ENCODE measurements at regions not wholly inside any gene's neighbourhood (a gene's known extent, or its start where the extent isn't known, plus 50 kb on each side); places are given as distances from the start of the nearest gene placed in this dataset.

DNA sequence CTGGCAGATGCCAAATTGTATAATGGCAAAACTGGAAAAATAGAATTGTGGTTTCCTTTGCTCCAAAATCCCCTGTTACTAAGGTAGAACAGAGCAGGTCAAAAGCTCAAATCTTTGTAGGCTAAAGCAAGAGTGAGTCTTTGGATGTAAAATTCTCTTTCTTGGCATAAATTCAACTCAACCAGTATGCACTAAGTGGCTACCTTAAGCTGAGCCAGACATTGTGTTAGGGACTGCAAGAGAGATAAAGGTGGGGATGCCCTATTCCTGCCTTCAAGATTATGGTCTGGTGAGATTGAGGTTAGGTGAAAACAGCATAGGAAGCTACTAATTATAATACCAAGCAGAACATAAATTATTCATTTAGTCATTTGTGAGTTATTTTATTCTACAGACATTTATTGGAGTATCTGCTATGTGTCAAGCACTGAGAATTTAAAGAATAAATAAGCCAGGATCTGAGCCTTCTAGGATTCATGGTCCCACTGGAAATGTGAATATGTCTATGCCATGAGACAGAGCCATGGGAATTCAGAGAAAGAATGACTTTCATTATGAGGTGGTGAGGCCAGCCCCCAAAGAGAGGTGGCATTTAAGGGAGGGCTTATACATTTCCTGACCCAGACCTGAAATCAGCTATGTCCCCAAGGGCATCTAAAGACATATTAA lies 198.0 kb upstream of the NCKAP5 start:
- Histone ChIP-seq H2AK5ac (ENCODE audit: insufficient read length, low read length) (no peak overlapping the region), H2BK20ac (ENCODE audit: low read depth, low read length, poor library complexity, severe bottlenecking) (no peak overlapping the region), H3K14ac (ENCODE audit: insufficient read depth, low read length) (no peak overlapping the region), H3K23me2 (ENCODE audit: insufficient read length, low read depth, low read length, poor library complexity, severe bottlenecking) (no peaks in the 10 kb centered on the region), H3K4ac (ENCODE audit: low read depth, low read length) (no peak overlapping the region), H2BK120ac (ENCODE audit: low read depth, low read length, poor library complexity, severe bottlenecking) (no peak overlapping the region), H4K8ac (replicated peaks; ENCODE audit: insufficient read length, low read depth, low read length) (no peak overlapping the region), H2BK15ac (ENCODE audit: low read depth, low read length) (no peak overlapping the region), H4K20me1 (ENCODE audit: control insufficient read depth, insufficient read depth, insufficient read length) (no peaks in the 10 kb centered on the region), H3K9ac (ENCODE audit: extremely low read depth, insufficient read length, low read length) (no peak overlapping the region), H3K79me1 (ENCODE audit: insufficient read depth, low read depth, low read length, poor library complexity, severe bottlenecking) (no peaks in the 10 kb centered on the region), H4K5ac (ENCODE audit: insufficient read length, low read depth, low read length) (no peak overlapping the region), H3K79me2 (ENCODE audit: insufficient read depth, low read length) (no peaks in the 10 kb centered on the region), H4K91ac (ENCODE audit: insufficient read length, low read depth, low read length) (no peak overlapping the region), H2AFZ (ENCODE audit: low read length) (no peak overlapping the region), H3T11ph (ENCODE audit: low read length) (no peak overlapping the region), H2BK12ac (ENCODE audit: insufficient read length, low read depth, low read length) (no peak overlapping the region), H3K4me2 (ENCODE audit: insufficient read depth, insufficient read length, low read length) (no peak overlapping the region), H3K23ac (ENCODE audit: insufficient read length, low read depth, low read length) (no peak overlapping the region), H3K27me3 (ENCODE audit: insufficient read depth, low read length) (no peaks in the 10 kb centered on the region), H3K56ac (ENCODE audit: insufficient read length, low read depth, low read length) (no peak overlapping the region), H3K27ac (ENCODE audit: insufficient read length, low read depth, low read length) (no peak overlapping the region), H3K9me3 (ENCODE audit: control insufficient read depth, low read depth, low read length) (no peaks in the 10 kb centered on the region), H3K18ac (ENCODE audit: insufficient read length, low read depth, low read length) (no peak overlapping the region), H3K4me1 (ENCODE audit: insufficient read depth, low read length) (no peaks in the 10 kb centered on the region), H2BK5ac (ENCODE audit: insufficient read length, low read length) (no peak overlapping the region)
- no peak overlapping the region for H3K4me3 Mint-ChIP-seq
- H3K27ac Mint-ChIP-seq: no peak overlapping the region
- TF ChIP-seq, protein P1, sequence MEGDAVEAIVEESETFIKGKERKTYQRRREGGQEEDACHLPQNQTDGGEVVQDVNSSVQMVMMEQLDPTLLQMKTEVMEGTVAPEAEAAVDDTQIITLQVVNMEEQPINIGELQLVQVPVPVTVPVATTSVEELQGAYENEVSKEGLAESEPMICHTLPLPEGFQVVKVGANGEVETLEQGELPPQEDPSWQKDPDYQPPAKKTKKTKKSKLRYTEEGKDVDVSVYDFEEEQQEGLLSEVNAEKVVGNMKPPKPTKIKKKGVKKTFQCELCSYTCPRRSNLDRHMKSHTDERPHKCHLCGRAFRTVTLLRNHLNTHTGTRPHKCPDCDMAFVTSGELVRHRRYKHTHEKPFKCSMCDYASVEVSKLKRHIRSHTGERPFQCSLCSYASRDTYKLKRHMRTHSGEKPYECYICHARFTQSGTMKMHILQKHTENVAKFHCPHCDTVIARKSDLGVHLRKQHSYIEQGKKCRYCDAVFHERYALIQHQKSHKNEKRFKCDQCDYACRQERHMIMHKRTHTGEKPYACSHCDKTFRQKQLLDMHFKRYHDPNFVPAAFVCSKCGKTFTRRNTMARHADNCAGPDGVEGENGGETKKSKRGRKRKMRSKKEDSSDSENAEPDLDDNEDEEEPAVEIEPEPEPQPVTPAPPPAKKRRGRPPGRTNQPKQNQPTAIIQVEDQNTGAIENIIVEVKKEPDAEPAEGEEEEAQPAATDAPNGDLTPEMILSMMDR (conservative IDR thresholded peaks at IDR 0.05): no peak
- H3K36me3 Mint-ChIP-seq (ENCODE audit: insufficient read depth in 1 of 3, low read depth in 3 of 3): no peaks in the 10 kb centered on the region
- H3K9me3 Mint-ChIP-seq: peaks cover 0 to 4% of the 10 kb centered on the region in 2 experiments; a peak in 2 of 5 replicates
- no peaks in the 10 kb centered on the region; the same call in 1 of the 2 replicates for H3K27me3 Mint-ChIP-seq (ENCODE audit: low read depth)
- no peak for DNase-seq
- peaks cover 6 to 12% of the 10 kb centered on the region in 2 experiments; a peak in 3 of 4 replicates for H3K4me1 Mint-ChIP-seq
